H9 (cell line): ENCODE measurements at regions not wholly inside any gene's neighbourhood (a gene's known extent, or its start where the extent isn't known, plus 50 kb on each side); places are given as distances from the start of the nearest gene placed in this dataset.

Source experiments
- DNase-seq: peaks from one replicate; pipeline ENCODE4 v3.0.0-alpha.2; 2017
- H2AFZ ChIP-seq: one replicate; pipeline ENCODE4 v1.6.1; 2013; ENCODE audit warnings: mild to moderate bottlenecking, low read length, control low read depth, moderate library complexity
- H2AK5ac ChIP-seq: 2 replicates; pipeline ENCODE4 v1.6.1; 2013; ENCODE audit warnings: low read length, control low read depth, mixed read lengths; ENCODE audit not compliant: insufficient read length
- H2BK120ac ChIP-seq: one replicate; pipeline ENCODE4 v1.6.1; 2013; ENCODE audit warnings: low read depth, mild to moderate bottlenecking, low read length, control low read depth, inconsistent platforms; ENCODE audit not compliant: poor library complexity, severe bottlenecking
- H2BK12ac ChIP-seq: 2 replicates; pipeline ENCODE4 v1.6.1; 2013; ENCODE audit warnings: low read length, control low read depth, mixed read lengths, low read depth; ENCODE audit not compliant: insufficient read length
- H2BK15ac ChIP-seq: 2 replicates; pipeline ENCODE4 v1.6.1; 2013; ENCODE audit warnings: low read depth, low read length, control low read depth
- H2BK20ac ChIP-seq: one replicate; pipeline ENCODE4 v1.6.1; 2013; ENCODE audit warnings: low read depth, mild to moderate bottlenecking, low read length, control low read depth, inconsistent platforms; ENCODE audit not compliant: poor library complexity, severe bottlenecking
- H2BK5ac ChIP-seq: 2 replicates; pipeline ENCODE4 v1.6.1; 2013; ENCODE audit warnings: low read length, control low read depth, mixed read lengths; ENCODE audit not compliant: insufficient read length
- H3K14ac ChIP-seq: 2 replicates; pipeline ENCODE4 v1.6.1; 2013; ENCODE audit warnings: low read length, control low read depth; ENCODE audit not compliant: insufficient read depth
- H3K18ac ChIP-seq: 2 replicates; pipeline ENCODE4 v1.6.1; 2013; ENCODE audit warnings: low read depth, mild to moderate bottlenecking, mixed read lengths, low read length, control low read depth; ENCODE audit not compliant: insufficient read length
- H3K23ac ChIP-seq: 2 replicates; pipeline ENCODE4 v1.6.1; 2013; ENCODE audit warnings: low read length, control low read depth, mixed read lengths, low read depth; ENCODE audit not compliant: insufficient read length
- H3K23me2 ChIP-seq: 2 replicates; pipeline ENCODE4 v1.6.1; 2013; ENCODE audit warnings: low read depth, mild to moderate bottlenecking, mixed read lengths, low read length, control low read depth; ENCODE audit not compliant: insufficient read length, poor library complexity, severe bottlenecking
- H3K27ac ChIP-seq: 2 replicates; pipeline ENCODE4 v1.5.1; 2013; ENCODE audit warnings: low read length, control low read depth, mixed read lengths, low read depth; ENCODE audit not compliant: insufficient read length
- H3K27me3 ChIP-seq: 2 replicates; pipeline ENCODE4 v1.6.1; 2013; ENCODE audit warnings: low read length, control low read depth, inconsistent platforms; ENCODE audit not compliant: insufficient read depth
- H3K4ac ChIP-seq: 2 replicates; pipeline ENCODE4 v1.6.1; 2013; ENCODE audit warnings: low read depth, mild to moderate bottlenecking, control low read depth, inconsistent platforms, low read length, moderate library complexity
- H3K4me1 ChIP-seq: 2 replicates; pipeline ENCODE4 v1.6.1; 2013; ENCODE audit warnings: low read length, control low read depth, inconsistent platforms; ENCODE audit not compliant: insufficient read depth
- H3K4me2 ChIP-seq: 2 replicates; pipeline ENCODE4 v1.6.1; 2013; ENCODE audit warnings: low read length, control low read depth, mixed read lengths; ENCODE audit not compliant: insufficient read length, insufficient read depth
- H3K56ac ChIP-seq: 2 replicates; pipeline ENCODE4 v1.6.1; 2013; ENCODE audit warnings: low read depth, mild to moderate bottlenecking, mixed read lengths, low read length, control low read depth; ENCODE audit not compliant: insufficient read length
- H3K79me1 ChIP-seq: 2 replicates; pipeline ENCODE4 v1.6.1; 2013; ENCODE audit warnings: low read depth, mild to moderate bottlenecking, moderate library complexity, low read length, control low read depth, inconsistent platforms; ENCODE audit not compliant: insufficient read depth, poor library complexity, severe bottlenecking
- H3K79me2 ChIP-seq: 2 replicates; pipeline ENCODE4 v1.6.1; 2013; ENCODE audit warnings: low read length, control low read depth, inconsistent platforms; ENCODE audit not compliant: insufficient read depth
- H3K9ac ChIP-seq: 2 replicates; pipeline ENCODE4 v1.6.1; 2013; ENCODE audit warnings: low read length, control low read depth, mixed read lengths; ENCODE audit not compliant: insufficient read length; ENCODE audit errors: extremely low read depth
- H3K9me3 ChIP-seq: one replicate; pipeline ENCODE4 v1.6.1; 2013; ENCODE audit warnings: low read depth, low read length, inconsistent platforms; ENCODE audit not compliant: control insufficient read depth
- H3T11ph ChIP-seq: one replicate; pipeline ENCODE4 v1.6.1; 2013; ENCODE audit warnings: mild to moderate bottlenecking, low read length, control low read depth, inconsistent platforms
- H4K20me1 ChIP-seq: one replicate; pipeline ENCODE4 v1.6.1; 2013; ENCODE audit not compliant: control insufficient read depth, insufficient read length, insufficient read depth
- H4K5ac ChIP-seq: 2 replicates; pipeline ENCODE4 v1.6.1; 2013; ENCODE audit warnings: low read depth, mild to moderate bottlenecking, mixed read lengths, low read length, control low read depth; ENCODE audit not compliant: insufficient read length
- H4K8ac ChIP-seq: replicated peaks from 2 replicates; pipeline ENCODE4 v1.6.1; 2013; ENCODE audit warnings: low read length, control low read depth, mixed read lengths, low read depth; ENCODE audit not compliant: insufficient read length
- H4K91ac ChIP-seq: 2 replicates; pipeline ENCODE4 v1.6.1; 2013; ENCODE audit warnings: low read depth, mild to moderate bottlenecking, moderate library complexity, mixed read lengths, low read length, control low read depth; ENCODE audit not compliant: insufficient read length
- H3K27ac Mint-ChIP-seq, 3 experiments: 2 replicates in 2 of 3; 3 replicates in 1 of 3; pipeline ENCODE4 v1.8.0; 2020 to 2021; ENCODE audit warnings: mixed read lengths in 3 of 3, mild to moderate bottlenecking in 1 of 3, moderate library complexity in 1 of 3
- H3K27me3 Mint-ChIP-seq: 2 replicates; pipeline ENCODE4 v1.8.0; 2021; ENCODE audit warnings: low read depth, mild to moderate bottlenecking, moderate library complexity, mixed read lengths
- H3K36me3 Mint-ChIP-seq, 3 experiments: 2 replicates in 2 of 3; 3 replicates in 1 of 3; pipeline ENCODE4 v1.8.0; 2020 to 2021; ENCODE audit warnings: low read depth in 3 of 3, mixed read lengths in 3 of 3; ENCODE audit not compliant: insufficient read depth in 1 of 3
- H3K4me1 Mint-ChIP-seq, 2 experiments: 2 replicates each; pipeline ENCODE4 v1.8.0; 2020; ENCODE audit warnings: mixed read lengths in 2 of 2
- H3K4me3 Mint-ChIP-seq, 2 experiments: 2 replicates in 1 of 2; 3 replicates in 1 of 2; pipeline ENCODE4 v1.8.0; 2020 to 2021; ENCODE audit warnings: mild to moderate bottlenecking in 2 of 2, mixed read lengths in 2 of 2, moderate library complexity in 1 of 2
- H3K9me3 Mint-ChIP-seq, 2 experiments: 2 replicates in 1 of 2; 3 replicates in 1 of 2; pipeline ENCODE4 v1.8.0; 2020; ENCODE audit warnings: mild to moderate bottlenecking in 2 of 2, mixed read lengths in 2 of 2, moderate library complexity in 1 of 2
- WGBS: extraction: QIAGEN DNeasy Blood & Tissue Kit; methylation state at CpG from one replicate; pipeline ENCODE4 v1.1.7; 2013; ENCODE audit warnings: missing lambda C conversion rate, low lambda C conversion rate, mixed read lengths; ENCODE audit not compliant: insufficient read length; ENCODE audit errors: extremely low coverage; 5-methylcytosine and 5-hydroxymethylcytosine counted together
- TF ChIP-seq, protein P1 (sequence below): fragments of 200-600 bp; sonication (generic); conservative IDR thresholded peaks from 3 replicates; pipeline ENCODE4 v1.8.0; 2021; ENCODE audit warnings: antibody characterized with exemption, mild to moderate bottlenecking

GRCh38 chr4:114378305-114378903, 220.2 kb upstream of the UGT8 start:
- Mint-ChIP-seq H3K36me3 (no peaks in the 10 kb centered on the region), H3K27me3 (no peaks in the 10 kb centered on the region), H3K4me1 (no peaks in the 10 kb centered on the region), H3K27ac (no peak overlapping the region), H3K4me3 (no peak overlapping the region), H3K9me3 (no peaks in the 10 kb centered on the region)
- Histone ChIP-seq H3K9ac (no peak overlapping the region), H3K4me2 (no peak overlapping the region), H4K91ac (no peak overlapping the region), H2BK120ac (no peak overlapping the region), H3K18ac (no peak overlapping the region), H4K5ac (no peak overlapping the region), H2BK12ac (no peak overlapping the region), H3K56ac (no peak overlapping the region), H3K14ac (no peak overlapping the region), H3K27me3 (no peaks in the 10 kb centered on the region), H3K4ac (no peak overlapping the region), H3K4me1 (no peaks in the 10 kb centered on the region), H3K79me2 (no peaks in the 10 kb centered on the region), H3K23ac (no peak overlapping the region), H3K79me1 (no peaks in the 10 kb centered on the region), H3T11ph (no peak overlapping the region), H3K9me3 (no peaks in the 10 kb centered on the region), H2BK5ac (no peak overlapping the region), H3K23me2 (no peaks in the 10 kb centered on the region), H4K20me1 (no peaks in the 10 kb centered on the region), H2BK20ac (no peak overlapping the region), H4K8ac (no peak overlapping the region), H2AK5ac (no peak overlapping the region), H2AFZ (no peak overlapping the region), H2BK15ac (no peak overlapping the region), H3K27ac (no peak overlapping the region)
- no CpG with 5 or more reads among the region's 4 CpGs for WGBS
- DNase-seq: no peak
- TF ChIP-seq, protein P1, sequence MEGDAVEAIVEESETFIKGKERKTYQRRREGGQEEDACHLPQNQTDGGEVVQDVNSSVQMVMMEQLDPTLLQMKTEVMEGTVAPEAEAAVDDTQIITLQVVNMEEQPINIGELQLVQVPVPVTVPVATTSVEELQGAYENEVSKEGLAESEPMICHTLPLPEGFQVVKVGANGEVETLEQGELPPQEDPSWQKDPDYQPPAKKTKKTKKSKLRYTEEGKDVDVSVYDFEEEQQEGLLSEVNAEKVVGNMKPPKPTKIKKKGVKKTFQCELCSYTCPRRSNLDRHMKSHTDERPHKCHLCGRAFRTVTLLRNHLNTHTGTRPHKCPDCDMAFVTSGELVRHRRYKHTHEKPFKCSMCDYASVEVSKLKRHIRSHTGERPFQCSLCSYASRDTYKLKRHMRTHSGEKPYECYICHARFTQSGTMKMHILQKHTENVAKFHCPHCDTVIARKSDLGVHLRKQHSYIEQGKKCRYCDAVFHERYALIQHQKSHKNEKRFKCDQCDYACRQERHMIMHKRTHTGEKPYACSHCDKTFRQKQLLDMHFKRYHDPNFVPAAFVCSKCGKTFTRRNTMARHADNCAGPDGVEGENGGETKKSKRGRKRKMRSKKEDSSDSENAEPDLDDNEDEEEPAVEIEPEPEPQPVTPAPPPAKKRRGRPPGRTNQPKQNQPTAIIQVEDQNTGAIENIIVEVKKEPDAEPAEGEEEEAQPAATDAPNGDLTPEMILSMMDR: peak; percentile 42
